Erythroblast (primary cell): ENCODE measurements at regions not wholly inside any gene's neighbourhood (a gene's known extent, or its start where the extent isn't known, plus 50 kb on each side); places are given as distances from the start of the nearest gene placed in this dataset.

Source experiments
- GATA1 ChIP-seq: IDR thresholded peaks from 2 replicates; pipeline ENCODE4 v1.6.1; 2011; ENCODE audit warnings: low read depth, mild to moderate bottlenecking, control low read depth, low read length, moderate library complexity
- POLR2A ChIP-seq: IDR thresholded peaks from 2 replicates; pipeline ENCODE4 v1.6.1; 2011; ENCODE audit warnings: mild to moderate bottlenecking, low read length

- TF ChIP-seq POLR2A (no peak), GATA1 (no peak)
Observed at GRCh38 chr16:77657016-77657415, 65.3 kb upstream of the NUDT7 start.
